Natural killer cell (primary cell): ENCODE measurements at regions not wholly inside any gene's neighbourhood (a gene's known extent, or its start where the extent isn't known, plus 50 kb on each side); places are given as distances from the start of the nearest gene placed in this dataset.

Experiments used
- ATAC-seq, 3 donors: fragments of 150-1000 bp in 2 of 3; fragments of 200-7000 bp in 1 of 3; cut with Tn5 transposase; 1 replicate in 1 of 3; 2 replicates in 2 of 3; pipeline ENCODE4 v1.10.0; 2021; ENCODE audit warnings: mild to moderate bottlenecking in 2 of 3, moderate library complexity in 2 of 3
- DNase-seq, 2 donors: peaks; one replicate each; pipeline versions ENCODE4 v3.0.0 to v3.0.0-alpha.2; 2013 to 2021; ENCODE audit warnings: mixed read lengths in 1 of 2
- H3K27ac ChIP-seq: one replicate; pipeline ENCODE4 v1.5.1; 2013; ENCODE audit warnings: mild to moderate bottlenecking, low read length
- H3K27me3 ChIP-seq: one replicate; pipeline ENCODE4 v1.6.1; 2013; ENCODE audit warnings: low read length; ENCODE audit not compliant: control insufficient read depth, insufficient read depth
- H3K36me3 ChIP-seq: one replicate; pipeline ENCODE4 v1.6.1; 2013; ENCODE audit warnings: low read length; ENCODE audit not compliant: control insufficient read depth, insufficient read depth
- H3K4me1 ChIP-seq: one replicate; pipeline ENCODE4 v1.6.1; 2013; ENCODE audit warnings: low read length; ENCODE audit not compliant: control insufficient read depth, insufficient read depth
- H3K4me3 ChIP-seq: one replicate; pipeline ENCODE4 v1.5.1; 2013; ENCODE audit warnings: low read length
- H3K9me3 ChIP-seq: one replicate; pipeline ENCODE4 v1.6.1; 2013; ENCODE audit warnings: low read length; ENCODE audit not compliant: control insufficient read depth, insufficient read depth
- H3K27ac Mint-ChIP-seq, 2 donors: one replicate each; pipeline ENCODE4 v1.8.0; 2022; ENCODE audit warnings: mild to moderate bottlenecking in 2 of 2, mixed read lengths in 2 of 2, moderate library complexity in 1 of 2
- H3K27me3 Mint-ChIP-seq, 2 donors: one replicate each; pipeline ENCODE4 v1.8.0; 2022; ENCODE audit warnings: low read depth in 2 of 2, mixed read lengths in 2 of 2
- H3K36me3 Mint-ChIP-seq: one replicate; pipeline ENCODE4 v1.8.0; 2022; ENCODE audit warnings: mixed read lengths
- H3K4me1 Mint-ChIP-seq, 2 donors: one replicate each; pipeline ENCODE4 v1.8.0; 2022; ENCODE audit warnings: mixed read lengths in 2 of 2
- H3K4me3 Mint-ChIP-seq: one replicate; pipeline ENCODE4 v1.8.0; 2022; ENCODE audit warnings: mild to moderate bottlenecking, moderate library complexity, mixed read lengths
- H3K9me3 Mint-ChIP-seq, 2 donors: one replicate each; pipeline ENCODE4 v1.8.0; 2022; ENCODE audit warnings: mixed read lengths in 2 of 2
- intact Hi-C: fragments of 100-400 bp; cut with micrococcal nuclease; formaldehyde crosslinking; loops from one replicate; pipeline ENCODE4 v1.14.2; 2022
- TF ChIP-seq, protein P1 (sequence below): fragments of 200-600 bp; IDR thresholded peaks from one replicate; pipeline ENCODE4 v1.8.0; 2022; ENCODE audit warnings: antibody characterized with exemption

DNA sequence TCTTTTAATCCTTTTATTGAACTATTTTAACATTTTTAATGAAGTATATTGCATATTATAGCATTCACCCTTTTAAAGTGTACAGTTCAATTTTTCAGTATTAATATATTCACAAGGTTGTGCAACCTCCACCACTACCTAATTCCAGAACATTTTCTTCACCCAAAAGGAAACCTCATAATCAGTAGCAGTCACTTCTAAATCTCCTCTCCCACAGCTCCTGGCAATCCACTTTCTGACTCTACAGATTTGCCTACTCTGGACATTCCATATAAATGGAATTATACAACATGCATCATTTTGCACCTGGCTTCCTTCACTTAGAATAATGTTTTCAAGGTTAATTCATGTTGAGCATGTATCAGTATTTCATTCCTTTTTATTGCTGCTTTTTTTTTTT, 55.0 kb upstream of the HRH1 start:
- Mint-ChIP-seq H3K27ac (no peak overlapping the region), H3K4me3 (no peak overlapping the region), H3K27me3 (peaks cover 2 to 10% of the 10 kb centered on the region in 2 donors), H3K36me3 (no peaks in the 10 kb centered on the region), H3K4me1 (peaks cover 5 to 11% of the 10 kb centered on the region in 2 donors), H3K9me3 (peaks cover 4% of the 10 kb centered on the region in 2 donors)
- H3K4me1 ChIP-seq: peaks cover 6% of the 10 kb centered on the region
- H3K4me3 ChIP-seq: no peak overlapping the region
- H3K9me3 ChIP-seq: peaks cover 6% of the 10 kb centered on the region
- intact Hi-C loops: no loop called here
- ATAC-seq: no peak
- no peaks in the 10 kb centered on the region for H3K27me3 ChIP-seq
- TF ChIP-seq, protein P1, sequence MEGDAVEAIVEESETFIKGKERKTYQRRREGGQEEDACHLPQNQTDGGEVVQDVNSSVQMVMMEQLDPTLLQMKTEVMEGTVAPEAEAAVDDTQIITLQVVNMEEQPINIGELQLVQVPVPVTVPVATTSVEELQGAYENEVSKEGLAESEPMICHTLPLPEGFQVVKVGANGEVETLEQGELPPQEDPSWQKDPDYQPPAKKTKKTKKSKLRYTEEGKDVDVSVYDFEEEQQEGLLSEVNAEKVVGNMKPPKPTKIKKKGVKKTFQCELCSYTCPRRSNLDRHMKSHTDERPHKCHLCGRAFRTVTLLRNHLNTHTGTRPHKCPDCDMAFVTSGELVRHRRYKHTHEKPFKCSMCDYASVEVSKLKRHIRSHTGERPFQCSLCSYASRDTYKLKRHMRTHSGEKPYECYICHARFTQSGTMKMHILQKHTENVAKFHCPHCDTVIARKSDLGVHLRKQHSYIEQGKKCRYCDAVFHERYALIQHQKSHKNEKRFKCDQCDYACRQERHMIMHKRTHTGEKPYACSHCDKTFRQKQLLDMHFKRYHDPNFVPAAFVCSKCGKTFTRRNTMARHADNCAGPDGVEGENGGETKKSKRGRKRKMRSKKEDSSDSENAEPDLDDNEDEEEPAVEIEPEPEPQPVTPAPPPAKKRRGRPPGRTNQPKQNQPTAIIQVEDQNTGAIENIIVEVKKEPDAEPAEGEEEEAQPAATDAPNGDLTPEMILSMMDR: no peak
- no peaks in the 10 kb centered on the region for H3K36me3 ChIP-seq
- no peak for DNase-seq
- no peak overlapping the region for H3K27ac ChIP-seq
